Psoas muscle (tissue), 7 donors: ENCODE measurements at regions not wholly inside any gene's neighbourhood (a gene's known extent, or its start where the extent isn't known, plus 50 kb on each side); places are given as distances from the start of the nearest gene placed in this dataset.

Source experiments
- ATAC-seq, 4 donors: fragments of 200-7000 bp; cut with Tn5 transposase; one replicate each; pipeline ENCODE4 v1.9.1; 2020; ENCODE audit warnings: moderate library complexity in 3 of 4, mild to moderate bottlenecking in 2 of 4
- DNase-seq, 2 donors: peaks; one replicate each; pipeline ENCODE4 v3.0.0-alpha.2; 2020
- H3K27ac ChIP-seq: fragments of 200-600 bp; one replicate; pipeline ENCODE4 v1.8.0; 2022
- H3K27me3 ChIP-seq, 3 donors: fragments of 200-600 bp in 1 of 3; one replicate each; pipeline versions ENCODE4 v1.6.1 to v1.8.0; 2013 to 2022; ENCODE audit warnings: low read length in 2 of 3, mild to moderate bottlenecking in 2 of 3, moderate library complexity in 1 of 3; ENCODE audit not compliant: insufficient read depth in 3 of 3
- H3K36me3 ChIP-seq, 2 donors: fragments of 200-600 bp in 1 of 2; one replicate each; pipeline versions ENCODE4 v1.6.1 to v1.8.0; 2013 to 2022; ENCODE audit warnings: low read depth in 1 of 2, mild to moderate bottlenecking in 1 of 2, moderate library complexity in 1 of 2; ENCODE audit not compliant: insufficient read depth in 1 of 2
- H3K4me1 ChIP-seq: fragments of 200-600 bp; one replicate; pipeline ENCODE4 v1.8.0; 2022
- H3K4me3 ChIP-seq: fragments of 200-600 bp; one replicate; pipeline ENCODE4 v1.8.0; 2022; ENCODE audit warnings: mild to moderate bottlenecking
- H3K9me3 ChIP-seq: fragments of 200-600 bp; one replicate; pipeline ENCODE4 v1.8.0; 2022
- WGBS, 3 donors: extraction: QIAGEN DNeasy Blood & Tissue Kit; methylation state at CpG; one replicate each; pipeline versions ENCODE4 v1.1.6 to v1.1.7; 2013; 5-methylcytosine and 5-hydroxymethylcytosine counted together
- intact Hi-C, 2 donors: fragments of 100-400 bp; cut with DNase I; formaldehyde crosslinking; loops; one replicate each; pipeline versions ENCODE4 v1.11.0 to v1.14.2; 2022
- TF ChIP-seq, protein P1 (sequence below): fragments of 200-600 bp; IDR thresholded peaks from one replicate; pipeline ENCODE4 v1.8.0; 2022; ENCODE audit warnings: antibody characterized with exemption
- donor health status: healthy with polysubstance abuse.
- donor health status: DM: no; HTN: no; CAD: no; lungs with moderate emphysema.
- donor health status: Bipolar disorder and iron deficiency.
- donor health status: healthy.
- donor health status: DM: yes; HTN: yes; CAD: no.
- donor health status: DM: no; HTN: no; CAD: no.
- donor health status: DM: yes; HTN: yes; CAD: no.

DNA sequence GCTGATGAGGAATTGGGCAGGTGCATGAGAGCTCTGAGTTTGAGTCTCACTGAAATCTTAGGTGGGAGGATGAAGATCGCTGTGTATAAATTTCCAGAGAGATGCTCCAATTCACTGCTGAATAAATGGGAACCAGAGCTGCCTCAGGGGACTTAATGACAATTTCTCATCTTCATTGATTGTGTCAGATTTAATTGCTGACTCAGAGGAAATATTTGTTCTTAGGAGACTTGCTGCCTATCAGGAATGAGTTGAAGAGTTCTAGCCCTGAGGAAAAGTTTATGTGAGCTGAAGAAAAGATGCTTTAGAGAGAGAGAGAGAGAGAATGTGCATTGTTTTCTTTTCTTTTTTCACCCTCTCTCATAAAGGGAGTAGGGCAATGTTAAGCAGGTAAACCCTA is 827.5 kb upstream of the WWC1 start:
- Histone ChIP-seq H3K27me3 (no peaks in the 10 kb centered on the region), H3K4me1 (no peaks in the 10 kb centered on the region), H3K4me3 (no peak overlapping the region), H3K27ac (no peak overlapping the region), H3K9me3 (no peaks in the 10 kb centered on the region), H3K36me3 (no peaks in the 10 kb centered on the region)
- WGBS, 3 donors: 94 to 100% (median 97%) methylated on average over 1 of the region's 1 CpG
- intact Hi-C loops: no loop called here
- ATAC-seq (no peak), DNase-seq (no peak)
- TF ChIP-seq, protein P1, sequence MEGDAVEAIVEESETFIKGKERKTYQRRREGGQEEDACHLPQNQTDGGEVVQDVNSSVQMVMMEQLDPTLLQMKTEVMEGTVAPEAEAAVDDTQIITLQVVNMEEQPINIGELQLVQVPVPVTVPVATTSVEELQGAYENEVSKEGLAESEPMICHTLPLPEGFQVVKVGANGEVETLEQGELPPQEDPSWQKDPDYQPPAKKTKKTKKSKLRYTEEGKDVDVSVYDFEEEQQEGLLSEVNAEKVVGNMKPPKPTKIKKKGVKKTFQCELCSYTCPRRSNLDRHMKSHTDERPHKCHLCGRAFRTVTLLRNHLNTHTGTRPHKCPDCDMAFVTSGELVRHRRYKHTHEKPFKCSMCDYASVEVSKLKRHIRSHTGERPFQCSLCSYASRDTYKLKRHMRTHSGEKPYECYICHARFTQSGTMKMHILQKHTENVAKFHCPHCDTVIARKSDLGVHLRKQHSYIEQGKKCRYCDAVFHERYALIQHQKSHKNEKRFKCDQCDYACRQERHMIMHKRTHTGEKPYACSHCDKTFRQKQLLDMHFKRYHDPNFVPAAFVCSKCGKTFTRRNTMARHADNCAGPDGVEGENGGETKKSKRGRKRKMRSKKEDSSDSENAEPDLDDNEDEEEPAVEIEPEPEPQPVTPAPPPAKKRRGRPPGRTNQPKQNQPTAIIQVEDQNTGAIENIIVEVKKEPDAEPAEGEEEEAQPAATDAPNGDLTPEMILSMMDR: no peak

DNA sequence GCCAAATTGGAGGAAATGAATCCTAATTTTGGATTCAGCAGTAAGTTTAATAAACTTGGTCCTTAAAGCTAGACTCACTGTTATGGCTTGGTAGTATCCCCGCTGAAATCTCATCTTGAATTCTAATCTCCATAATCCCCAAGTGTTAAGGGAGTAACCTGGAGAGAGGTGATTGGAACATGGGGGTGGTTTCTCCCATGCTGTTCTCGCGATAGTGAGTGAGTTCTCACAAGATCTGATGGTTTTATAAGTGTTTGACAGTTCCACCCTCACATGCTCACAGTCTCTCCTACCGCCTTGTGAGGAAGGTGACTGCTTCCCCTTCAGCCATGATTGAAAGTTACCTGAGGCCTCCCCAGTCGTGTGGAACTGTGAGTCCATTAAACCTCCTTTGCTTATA is 824.5 kb upstream of the WWC1 start:
- Histone ChIP-seq H3K4me3 (no peak overlapping the region), H3K27ac (no peak overlapping the region), H3K4me1 (no peaks in the 10 kb centered on the region), H3K27me3 (no peaks in the 10 kb centered on the region), H3K36me3 (no peaks in the 10 kb centered on the region), H3K9me3 (no peaks in the 10 kb centered on the region)
- intact Hi-C loops: no loop called here
- DNase-seq (no peak), ATAC-seq (no peak)
- TF ChIP-seq, protein P1: no peak
- WGBS, 3 donors: 65 to 70% (median 67%) methylated on average over 5 of the region's 5 CpGs

DNA sequence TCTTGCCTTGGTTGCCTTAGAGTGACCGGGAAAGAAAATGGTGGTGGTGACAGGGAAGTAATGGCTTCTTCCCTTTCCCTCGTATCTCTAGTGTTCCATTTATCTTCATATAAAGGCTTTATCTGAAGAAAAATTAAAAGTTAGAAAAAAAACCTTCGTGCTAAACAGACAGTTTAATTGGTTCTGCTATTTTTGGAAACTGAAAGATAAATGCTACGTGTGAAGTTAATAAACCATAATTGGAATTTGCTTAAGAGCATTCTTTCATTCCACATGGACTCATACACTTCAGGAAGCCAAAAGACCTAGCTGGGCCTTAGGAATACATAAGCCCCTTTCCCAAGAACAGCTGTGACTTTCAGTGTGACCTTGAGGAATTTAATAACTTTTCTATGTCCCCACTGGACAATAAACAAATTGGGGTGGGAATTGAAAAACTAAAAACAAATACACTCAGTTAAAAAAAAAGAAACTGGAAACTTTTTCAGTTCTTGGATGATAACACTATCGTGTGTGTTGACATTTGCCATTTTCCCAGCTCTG is 818.8 kb upstream of the WWC1 start:
- ATAC-seq (no peak), DNase-seq (no peak)
- 49 to 51% (median 49%) methylated on average over 5 of the region's 5 CpGs for WGBS, 3 donors
- H3K27ac ChIP-seq: no peak overlapping the region
- H3K4me3 ChIP-seq: no peak overlapping the region
- H3K27me3 ChIP-seq: no peaks in the 10 kb centered on the region
- H3K4me1 ChIP-seq: no peaks in the 10 kb centered on the region
- intact Hi-C loops: no loop called here
- no peaks in the 10 kb centered on the region for H3K36me3 ChIP-seq
- H3K9me3 ChIP-seq: no peaks in the 10 kb centered on the region
- TF ChIP-seq, protein P1: no peak

DNA sequence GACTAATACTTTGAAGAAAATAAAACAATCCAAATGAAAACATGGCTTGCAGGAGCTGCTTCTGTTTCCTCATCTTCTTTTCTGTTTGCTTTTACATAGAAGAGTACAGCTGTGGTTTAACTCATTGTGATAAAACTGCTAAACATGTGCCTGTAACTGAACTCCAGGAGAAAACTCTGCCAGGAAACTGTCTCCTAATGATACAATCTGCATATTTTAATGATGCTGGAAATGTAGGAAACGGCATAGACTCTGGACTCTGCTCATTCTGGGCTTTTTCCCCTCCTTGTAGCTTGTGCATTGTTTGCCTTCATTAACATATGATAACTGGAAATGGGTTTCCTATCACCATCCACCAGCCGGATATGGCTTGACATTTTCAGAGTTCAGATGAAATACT is 813.3 kb upstream of the WWC1 start:
- no peak overlapping the region for H3K27ac ChIP-seq
- H3K27me3 ChIP-seq: no peaks in the 10 kb centered on the region
- no peak overlapping the region for H3K4me3 ChIP-seq
- DNase-seq (no peak), ATAC-seq (no peak)
- intact Hi-C loops: no loop called here
- TF ChIP-seq, protein P1: no peak
- H3K4me1 ChIP-seq: no peaks in the 10 kb centered on the region
- 32 to 41% (median 34%) methylated on average over 2 of the region's 2 CpGs for WGBS, 3 donors
- H3K36me3 ChIP-seq: no peaks in the 10 kb centered on the region
- H3K9me3 ChIP-seq: no peaks in the 10 kb centered on the region

DNA sequence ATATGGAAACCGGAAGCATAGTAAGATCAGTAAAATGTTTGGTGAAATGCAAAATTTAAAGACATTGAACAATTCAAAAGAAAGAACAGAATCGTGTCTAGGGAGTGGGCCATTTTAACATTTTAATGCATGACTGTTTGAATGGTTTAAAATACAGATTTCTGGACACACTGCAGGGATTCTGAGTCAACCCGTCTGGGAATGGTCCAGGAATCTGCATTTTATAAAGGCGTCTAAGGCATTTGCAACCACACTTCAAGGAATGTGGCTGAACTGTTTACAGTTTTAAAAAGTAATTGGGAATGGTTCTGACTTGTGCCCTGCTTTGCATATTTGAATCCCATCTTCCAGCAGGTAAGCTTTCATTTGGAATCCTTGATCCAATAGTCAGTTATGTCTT is 811.7 kb upstream of the WWC1 start:
- H3K27ac ChIP-seq: no peak overlapping the region
- DNase-seq (no peak), ATAC-seq (no peak)
- H3K27me3 ChIP-seq: no peaks in the 10 kb centered on the region
- TF ChIP-seq, protein P1: no peak
- H3K9me3 ChIP-seq: no peaks in the 10 kb centered on the region
- intact Hi-C loops: no loop called here
- 73 to 77% (median 77%) methylated on average over 4 of the region's 4 CpGs for WGBS, 3 donors
- no peaks in the 10 kb centered on the region for H3K36me3 ChIP-seq
- H3K4me1 ChIP-seq: no peaks in the 10 kb centered on the region
- H3K4me3 ChIP-seq: no peak overlapping the region
